ENCODE measurements at regions not wholly inside any gene's neighbourhood (a gene's known extent, or its start where the extent isn't known, plus 50 kb on each side); places are given as distances from the start of the nearest gene placed in this dataset.

- TF ChIP-seq, protein P1, sequence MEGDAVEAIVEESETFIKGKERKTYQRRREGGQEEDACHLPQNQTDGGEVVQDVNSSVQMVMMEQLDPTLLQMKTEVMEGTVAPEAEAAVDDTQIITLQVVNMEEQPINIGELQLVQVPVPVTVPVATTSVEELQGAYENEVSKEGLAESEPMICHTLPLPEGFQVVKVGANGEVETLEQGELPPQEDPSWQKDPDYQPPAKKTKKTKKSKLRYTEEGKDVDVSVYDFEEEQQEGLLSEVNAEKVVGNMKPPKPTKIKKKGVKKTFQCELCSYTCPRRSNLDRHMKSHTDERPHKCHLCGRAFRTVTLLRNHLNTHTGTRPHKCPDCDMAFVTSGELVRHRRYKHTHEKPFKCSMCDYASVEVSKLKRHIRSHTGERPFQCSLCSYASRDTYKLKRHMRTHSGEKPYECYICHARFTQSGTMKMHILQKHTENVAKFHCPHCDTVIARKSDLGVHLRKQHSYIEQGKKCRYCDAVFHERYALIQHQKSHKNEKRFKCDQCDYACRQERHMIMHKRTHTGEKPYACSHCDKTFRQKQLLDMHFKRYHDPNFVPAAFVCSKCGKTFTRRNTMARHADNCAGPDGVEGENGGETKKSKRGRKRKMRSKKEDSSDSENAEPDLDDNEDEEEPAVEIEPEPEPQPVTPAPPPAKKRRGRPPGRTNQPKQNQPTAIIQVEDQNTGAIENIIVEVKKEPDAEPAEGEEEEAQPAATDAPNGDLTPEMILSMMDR (optimal IDR thresholded peaks at IDR 0.05 in 1 of 3, IDR thresholded peaks at IDR 0.05 in 1 of 3, conservative IDR thresholded peaks at IDR 0.05 in 1 of 3; ENCODE audit: extremely low read depth in 1 of 3, insufficient read depth in 2 of 3, low read length in 3 of 3) = no peak
- TF ChIP-seq EZH2 (IDR thresholded peaks at IDR 0.05; ENCODE audit: low read length) = no peak
These were observed 202.1 kb downstream of the ADAMTS15 start for GRCh38 chr11:130650456-130651030.
